ENCODE measurements at regions not wholly inside any gene's neighbourhood (a gene's known extent, or its start where the extent isn't known, plus 50 kb on each side); places are given as distances from the start of the nearest gene placed in this dataset.
A peak's percentile ranks its signal among the peaks of the same experiment; 100 is the strongest.
"Not testable (repeated sequence)": the region's sequence is repeated elsewhere in the genome, so short reads cannot be mapped to it uniquely, and the experiment has no call there.

DNA sequence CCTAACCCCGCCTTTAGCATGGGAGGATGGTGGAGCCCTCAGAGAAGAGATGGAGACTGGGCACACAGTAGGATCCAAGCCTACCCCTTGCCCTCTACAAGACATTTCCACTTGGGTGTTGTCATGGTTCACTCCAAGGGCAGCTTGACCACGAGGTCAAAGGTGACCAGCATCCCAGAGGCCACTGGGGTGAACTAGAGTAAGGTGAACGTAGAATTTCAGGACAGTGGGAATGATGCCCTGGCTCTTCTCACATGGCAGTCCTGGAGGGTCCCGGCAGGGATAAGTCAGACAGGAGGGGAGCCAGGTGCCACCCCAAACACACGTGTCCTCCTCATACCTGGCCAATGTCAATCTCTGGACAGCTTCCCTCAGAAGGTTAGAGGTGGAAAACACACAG is 274.2 kb upstream of the AGTR2 start:
- FAIRE-seq = no peak
- DNase-seq (ENCODE audit: insufficient read length) = no peak
- no peak for TF ChIP-seq TAF1 (IDR thresholded peaks at IDR 0.05; ENCODE audit: borderline replicate concordance, low read depth, low read length)
- TF ChIP-seq POLR2AphosphoS5 (IDR thresholded peaks at IDR 0.05; ENCODE audit: low read depth, low read length) = no peak
- TF ChIP-seq POLR2A (IDR thresholded peaks at IDR 0.05; ENCODE audit: low read depth, low read length) = no peak

DNA sequence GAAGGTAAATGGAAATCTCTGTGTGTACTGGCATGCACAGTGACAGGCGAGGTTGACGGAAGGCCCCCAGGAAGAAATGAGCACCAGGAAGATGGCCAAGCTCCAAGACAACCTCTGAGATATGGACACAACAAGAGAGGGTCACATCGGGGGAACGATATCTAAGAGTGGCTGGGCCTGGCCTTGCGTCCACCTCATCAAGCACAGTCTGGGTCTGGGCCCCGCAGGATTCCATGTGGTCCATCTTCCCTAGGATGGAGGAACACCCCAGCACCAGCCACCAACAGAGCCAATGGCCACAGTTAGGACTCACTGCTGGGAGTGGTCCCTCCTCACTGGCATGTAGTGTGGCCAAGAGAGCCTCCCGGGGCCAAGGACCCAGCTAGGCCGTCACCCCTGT is 272.6 kb upstream of the AGTR2 start:
- DNase-seq (ENCODE audit: insufficient read length) (no peak), FAIRE-seq (no peak)
- no peak for TF ChIP-seq POLR2AphosphoS5 (IDR thresholded peaks at IDR 0.05; ENCODE audit: low read depth, low read length)
- no peak for TF ChIP-seq TAF1 (IDR thresholded peaks at IDR 0.05; ENCODE audit: borderline replicate concordance, low read depth, low read length)
- TF ChIP-seq POLR2A (IDR thresholded peaks at IDR 0.05; ENCODE audit: low read depth, low read length) = no peak

DNA sequence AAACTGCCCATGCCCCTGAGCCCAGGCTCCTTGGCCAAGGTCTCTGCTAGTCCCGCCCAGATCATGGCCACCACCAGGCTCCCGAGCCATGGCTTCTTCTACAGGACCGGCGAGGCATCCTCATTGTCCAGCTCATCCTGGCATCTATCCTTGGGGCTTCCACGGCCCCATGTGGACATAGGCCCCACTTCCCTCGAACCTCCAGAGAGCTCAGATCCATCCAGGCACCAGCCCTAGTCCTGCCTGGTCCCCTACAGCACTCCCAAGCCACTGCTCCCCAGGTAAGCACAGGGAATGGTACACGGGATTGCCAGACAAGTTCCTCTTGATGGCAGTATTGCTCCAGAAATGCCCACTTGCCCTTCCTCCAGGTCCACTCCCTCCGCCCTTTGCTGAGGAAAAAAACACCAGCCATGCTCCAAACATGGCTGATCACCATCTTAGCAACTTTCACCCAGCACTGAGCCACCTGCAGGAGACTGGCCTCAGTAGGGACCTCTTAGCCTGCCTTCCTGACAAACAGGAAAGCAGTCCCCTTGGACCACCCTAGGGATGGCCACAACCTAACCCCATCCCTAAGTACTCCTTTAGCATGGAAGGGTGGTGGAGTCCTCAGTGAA is 272.1 kb upstream of the AGTR2 start:
- DNase-seq (ENCODE audit: insufficient read length) (no peak), FAIRE-seq (peak; percentile 83)
- TF ChIP-seq TAF1 (IDR thresholded peaks at IDR 0.05; ENCODE audit: borderline replicate concordance, low read depth, low read length) = no peak
- TF ChIP-seq POLR2A (IDR thresholded peaks at IDR 0.05; ENCODE audit: low read depth, low read length) = no peak
- TF ChIP-seq POLR2AphosphoS5 (IDR thresholded peaks at IDR 0.05; ENCODE audit: low read depth, low read length) = no peak

DNA sequence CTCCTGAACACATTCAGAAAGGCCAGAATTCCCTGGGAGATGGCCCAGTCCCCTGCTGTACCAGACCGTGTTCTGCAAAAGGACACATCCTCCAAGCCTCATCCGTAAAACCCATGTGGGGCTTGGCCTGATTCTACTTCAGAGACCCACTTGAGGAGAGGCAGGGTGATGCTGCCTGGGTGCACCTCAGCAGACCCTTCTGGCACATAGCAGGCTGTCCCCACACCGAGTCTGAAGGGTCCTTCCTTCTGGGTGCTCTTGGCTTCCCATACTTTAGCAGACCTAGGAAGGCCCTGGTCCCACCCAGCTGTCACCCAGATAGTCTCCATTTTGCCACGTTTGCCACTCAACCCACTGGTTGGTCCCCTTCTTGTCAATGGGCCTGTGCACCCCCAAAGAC is 270.1 kb upstream of the AGTR2 start:
- DNase-seq (ENCODE audit: insufficient read length) = no peak
- TF ChIP-seq TAF1 (IDR thresholded peaks at IDR 0.05; ENCODE audit: borderline replicate concordance, low read depth, low read length) (no peak), POLR2A (IDR thresholded peaks at IDR 0.05; ENCODE audit: low read depth, low read length) (no peak), POLR2AphosphoS5 (IDR thresholded peaks at IDR 0.05; ENCODE audit: low read depth, low read length) (no peak)
- no peak for FAIRE-seq

DNA sequence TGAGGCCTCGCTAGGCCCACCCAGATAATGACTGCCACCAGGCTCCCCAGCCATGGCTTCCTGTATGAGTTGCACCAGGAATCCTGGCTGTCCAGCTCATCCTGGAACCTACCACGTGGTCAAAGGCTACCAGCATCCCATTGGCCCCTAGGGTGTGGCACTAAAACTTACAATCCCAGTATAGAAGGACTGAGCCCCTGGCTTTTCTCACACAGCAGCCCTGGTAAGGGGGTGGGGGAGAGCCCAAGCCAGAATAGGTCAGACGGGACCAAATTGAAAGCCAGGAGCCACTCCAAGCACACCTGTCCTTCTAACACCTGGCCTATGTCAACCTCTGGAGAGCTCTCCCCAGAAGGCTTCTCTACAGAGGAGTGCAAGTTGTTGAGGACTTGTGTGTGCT is 269.3 kb upstream of the AGTR2 start:
- FAIRE-seq (no peak), DNase-seq (ENCODE audit: insufficient read length) (no peak)
- TF ChIP-seq TAF1 (IDR thresholded peaks at IDR 0.05; ENCODE audit: borderline replicate concordance, low read depth, low read length) (no peak), POLR2AphosphoS5 (IDR thresholded peaks at IDR 0.05; ENCODE audit: low read depth, low read length) (no peak), POLR2A (IDR thresholded peaks at IDR 0.05; ENCODE audit: low read depth, low read length) (no peak)

DNA sequence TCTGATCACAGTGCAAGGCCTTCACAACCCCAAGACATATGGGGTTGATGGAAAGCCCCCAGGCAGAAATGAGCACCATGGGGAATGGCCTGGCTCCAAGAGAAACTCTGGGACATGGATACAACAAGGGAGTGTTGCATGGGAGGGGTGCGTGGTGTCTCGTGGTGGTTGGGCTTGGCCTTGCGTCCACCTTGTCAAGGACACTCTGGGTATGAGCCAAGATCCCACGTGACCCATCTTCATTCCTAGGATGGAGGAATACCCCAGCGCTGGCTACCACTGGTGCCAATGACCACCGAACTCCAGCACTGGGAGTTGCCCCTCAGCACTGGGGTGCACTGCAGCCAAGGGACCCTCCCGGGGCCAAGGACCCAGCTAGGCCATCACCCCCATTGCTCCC is 267.5 kb upstream of the AGTR2 start:
- FAIRE-seq (no peak), DNase-seq (ENCODE audit: insufficient read length) (no peak)
- TF ChIP-seq POLR2A (IDR thresholded peaks at IDR 0.05; ENCODE audit: low read depth, low read length) (no peak), POLR2AphosphoS5 (IDR thresholded peaks at IDR 0.05; ENCODE audit: low read depth, low read length) (no peak)

DNA sequence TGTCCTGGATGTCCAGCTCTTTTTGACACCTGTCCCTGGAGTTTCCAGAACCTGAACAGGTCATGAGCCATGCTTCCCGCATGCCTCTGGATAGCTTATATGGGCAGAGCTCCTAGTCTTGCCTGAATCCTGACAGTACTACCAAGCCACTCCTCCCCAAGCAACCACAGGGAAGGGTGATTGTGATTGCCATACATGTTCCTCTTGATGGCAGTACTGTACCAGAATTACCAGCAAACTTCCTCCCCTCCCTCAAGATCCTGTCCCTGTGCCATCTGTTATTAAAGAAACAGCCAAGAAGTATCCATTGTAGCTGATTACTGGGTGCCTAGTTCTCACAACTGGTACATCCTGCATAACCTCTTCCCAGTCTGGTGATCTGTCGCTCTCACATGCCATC is 264.3 kb upstream of the AGTR2 start:
- FAIRE-seq (no peak), DNase-seq (ENCODE audit: insufficient read length) (no peak)
- no peak for TF ChIP-seq TAF1 (IDR thresholded peaks at IDR 0.05; ENCODE audit: borderline replicate concordance, low read depth, low read length)
- TF ChIP-seq POLR2A (IDR thresholded peaks at IDR 0.05; ENCODE audit: low read depth, low read length) = no peak
- TF ChIP-seq POLR2AphosphoS5 (IDR thresholded peaks at IDR 0.05; ENCODE audit: low read depth, low read length) = no peak

DNA sequence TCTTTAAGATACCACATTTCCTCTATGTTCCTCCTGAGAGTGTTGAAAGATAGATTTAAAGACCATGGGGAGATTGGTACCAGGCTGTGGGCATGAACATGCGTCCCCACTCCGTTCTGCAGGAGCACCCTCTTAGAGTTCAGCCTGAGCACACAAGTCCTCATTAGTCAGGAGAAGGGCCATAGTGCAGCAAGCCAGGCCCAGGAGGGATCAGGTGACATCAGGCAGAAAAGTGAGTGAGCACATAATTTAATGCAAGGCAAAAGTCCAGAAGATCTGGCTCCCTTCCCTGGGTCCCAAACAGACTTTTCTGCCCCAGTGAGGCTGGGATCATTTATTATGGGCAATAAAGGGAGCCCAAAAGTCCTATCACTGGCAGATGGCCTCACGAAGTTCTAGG is 263.7 kb upstream of the AGTR2 start:
- DNase-seq (ENCODE audit: insufficient read length) (no peak), FAIRE-seq (no peak)
- no peak for TF ChIP-seq TAF1 (IDR thresholded peaks at IDR 0.05; ENCODE audit: borderline replicate concordance, low read depth, low read length)
- TF ChIP-seq POLR2AphosphoS5 (IDR thresholded peaks at IDR 0.05; ENCODE audit: low read depth, low read length) = no peak
- TF ChIP-seq POLR2A (IDR thresholded peaks at IDR 0.05; ENCODE audit: low read depth, low read length) = no peak

DNA sequence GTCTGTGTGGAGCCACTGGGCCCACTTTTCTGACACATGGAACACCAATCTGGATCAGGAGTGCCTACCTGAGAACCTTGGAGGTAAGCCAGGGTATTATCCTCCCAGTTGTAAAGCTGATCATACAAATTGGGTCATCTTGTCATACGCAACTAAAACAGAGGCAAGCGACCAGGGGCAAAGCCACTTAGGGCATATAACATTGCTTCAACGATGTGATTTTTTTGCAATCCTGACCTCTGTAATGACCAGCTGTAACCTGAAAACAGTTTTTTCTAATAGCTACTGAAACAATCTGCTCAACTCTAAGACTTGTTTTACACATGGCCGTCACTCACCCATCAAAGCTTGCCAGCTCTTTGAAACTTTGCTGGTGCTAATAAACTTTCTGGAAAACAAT is 261.5 kb upstream of the AGTR2 start:
- FAIRE-seq (no peak), DNase-seq (ENCODE audit: insufficient read length) (no peak)

DNA sequence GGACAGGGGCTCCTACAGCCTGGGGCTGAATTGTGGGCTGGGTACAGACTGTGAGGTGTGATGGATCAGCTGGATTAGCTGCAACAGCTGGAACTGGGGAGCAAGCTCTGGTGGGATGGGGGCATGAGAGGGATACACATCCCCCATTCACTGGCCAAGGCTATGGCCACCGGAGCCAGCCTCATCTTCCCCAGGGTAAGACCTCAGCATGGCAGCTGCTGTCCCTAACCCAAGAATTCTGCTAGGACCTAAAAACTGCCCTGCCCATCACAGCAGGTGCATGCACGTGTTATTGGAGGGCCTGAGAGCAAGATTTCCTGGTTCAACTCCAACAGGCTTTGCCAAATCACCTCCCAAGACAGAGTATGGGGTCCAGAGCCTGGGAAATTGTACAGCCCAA is 258.6 kb upstream of the AGTR2 start:
- TF ChIP-seq TAF1 (IDR thresholded peaks at IDR 0.05; ENCODE audit: borderline replicate concordance, low read depth, low read length) (no peak), POLR2AphosphoS5 (IDR thresholded peaks at IDR 0.05; ENCODE audit: low read depth, low read length) (no peak), POLR2A (IDR thresholded peaks at IDR 0.05; ENCODE audit: low read depth, low read length) (no peak)
- FAIRE-seq (no peak), DNase-seq (ENCODE audit: insufficient read length) (no peak)

More for the DNA sequence above, 261.5 kb upstream of the AGTR2 start:
- no peak for TF ChIP-seq POLR2A (IDR thresholded peaks at IDR 0.05; ENCODE audit: low read depth, low read length)
- no peak for TF ChIP-seq TAF1 (IDR thresholded peaks at IDR 0.05; ENCODE audit: borderline replicate concordance, low read depth, low read length)
- no peak for TF ChIP-seq POLR2AphosphoS5 (IDR thresholded peaks at IDR 0.05; ENCODE audit: low read depth, low read length)

DNA sequence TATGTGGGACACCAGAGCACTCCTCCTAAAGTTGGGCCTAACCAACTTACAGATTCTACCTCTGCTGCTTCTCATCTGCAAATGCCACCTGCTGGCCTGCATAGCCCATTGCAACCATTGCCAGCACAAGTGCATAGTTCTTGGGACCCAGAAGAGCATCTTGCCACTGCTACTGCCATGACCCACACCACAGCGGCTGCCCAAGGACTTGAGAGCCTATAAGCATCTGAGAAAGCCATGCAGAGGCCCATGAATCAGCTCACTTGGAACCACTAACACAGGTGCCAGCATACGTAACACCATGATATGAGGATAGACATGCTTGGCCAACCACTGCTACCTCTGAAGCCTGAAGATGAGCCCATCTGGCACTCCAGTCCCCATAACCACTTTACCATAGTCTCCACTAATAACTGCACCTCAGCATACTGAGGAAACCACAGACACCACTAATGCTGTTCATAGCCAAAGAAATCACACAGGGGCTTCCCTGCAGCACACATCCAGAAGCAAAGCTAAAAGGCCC is 258.1 kb upstream of the AGTR2 start:
- peak; percentile 93 for FAIRE-seq
- TF ChIP-seq TAF1 (IDR thresholded peaks at IDR 0.05; ENCODE audit: borderline replicate concordance, low read depth, low read length) (no peak), POLR2A (IDR thresholded peaks at IDR 0.05; ENCODE audit: low read depth, low read length) (no peak), POLR2AphosphoS5 (IDR thresholded peaks at IDR 0.05; ENCODE audit: low read depth, low read length) (no peak)
- no peak for DNase-seq (ENCODE audit: insufficient read length)

DNA sequence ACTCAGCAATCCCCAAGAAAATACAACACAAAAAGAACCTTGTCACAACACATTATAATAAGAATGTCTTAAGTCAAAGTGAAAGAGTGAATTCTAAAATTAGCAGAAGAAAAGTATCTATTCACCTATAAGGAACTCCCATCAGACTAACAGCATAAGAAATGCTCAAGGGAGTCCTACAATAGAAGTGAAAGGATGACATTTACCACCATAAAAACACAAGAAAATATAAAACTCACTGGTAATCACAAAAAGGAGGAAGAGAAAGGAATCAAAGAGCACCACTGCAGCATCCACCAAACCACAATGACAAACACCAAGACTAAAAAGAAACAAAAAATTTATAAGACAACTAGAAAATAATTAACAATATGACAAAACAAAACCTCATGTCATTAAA is 257.0 kb upstream of the AGTR2 start:
- peak; percentile 33 for FAIRE-seq
- DNase-seq (ENCODE audit: insufficient read length) = no peak
- no peak for TF ChIP-seq POLR2A (IDR thresholded peaks at IDR 0.05; ENCODE audit: low read depth, low read length)
- no peak for TF ChIP-seq TAF1 (IDR thresholded peaks at IDR 0.05; ENCODE audit: borderline replicate concordance, low read depth, low read length)
- no peak for TF ChIP-seq POLR2AphosphoS5 (IDR thresholded peaks at IDR 0.05; ENCODE audit: low read depth, low read length)

DNA sequence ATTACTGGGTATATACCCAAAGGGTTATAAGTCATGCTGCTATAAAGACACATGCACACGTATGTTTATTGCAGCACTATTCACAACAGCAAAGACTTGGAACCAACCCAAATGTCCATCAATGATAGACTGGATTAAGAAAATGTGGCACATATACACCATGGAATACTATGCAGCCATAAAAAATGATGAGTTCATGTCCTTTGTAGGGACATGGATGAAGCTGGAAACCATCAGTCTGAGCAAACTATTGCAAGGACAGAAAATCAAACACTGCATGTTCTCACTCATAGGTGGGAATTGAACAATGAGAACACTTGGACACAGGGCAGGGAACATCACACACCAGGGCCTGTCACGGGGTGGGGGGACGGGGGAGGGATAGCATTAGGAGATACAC is 254.9 kb upstream of the AGTR2 start:
- DNase-seq (ENCODE audit: insufficient read length); FAIRE-seq: not testable (repeated sequence)

Measured in GM12892 (cell line).